Activated CD4-positive, CD25-positive, alpha-beta regulatory T cell treated with anti-CD3 and anti-CD28 coated beads, Interleukin-2, amount 50 U/mL, for 24 hours (primary cell): ENCODE measurements at regions not wholly inside any gene's neighbourhood (a gene's known extent, or its start where the extent isn't known, plus 50 kb on each side); places are given as distances from the start of the nearest gene placed in this dataset.

Experiments
- ATAC-seq, 2 donors: fragments of 150-1000 bp; cut with Tn5 transposase; one replicate each; pipeline ENCODE4 v1.10.0; 2021; ENCODE audit warnings: mild to moderate bottlenecking in 1 of 2, moderate library complexity in 1 of 2

DNA sequence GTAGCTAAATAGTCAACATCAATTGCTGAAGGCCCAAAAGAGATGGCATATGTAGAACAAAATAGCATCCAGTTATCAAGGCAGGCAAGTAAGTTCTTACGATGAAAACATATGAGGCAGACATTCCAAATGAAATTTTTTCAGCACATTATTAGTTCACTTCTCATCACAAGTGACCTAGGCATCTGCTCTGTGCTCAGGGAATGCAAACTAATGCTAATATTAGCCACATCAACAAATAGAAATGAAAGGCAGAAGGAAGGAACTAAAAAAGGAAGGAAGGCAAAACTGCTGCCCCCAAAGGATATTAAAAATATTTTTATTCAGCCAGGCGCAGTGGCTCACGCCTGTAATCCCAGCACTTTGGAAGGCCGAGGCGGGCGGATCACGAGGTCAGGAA is 51.2 kb upstream of the ROCK1 start:
- ATAC-seq: no peak

DNA sequence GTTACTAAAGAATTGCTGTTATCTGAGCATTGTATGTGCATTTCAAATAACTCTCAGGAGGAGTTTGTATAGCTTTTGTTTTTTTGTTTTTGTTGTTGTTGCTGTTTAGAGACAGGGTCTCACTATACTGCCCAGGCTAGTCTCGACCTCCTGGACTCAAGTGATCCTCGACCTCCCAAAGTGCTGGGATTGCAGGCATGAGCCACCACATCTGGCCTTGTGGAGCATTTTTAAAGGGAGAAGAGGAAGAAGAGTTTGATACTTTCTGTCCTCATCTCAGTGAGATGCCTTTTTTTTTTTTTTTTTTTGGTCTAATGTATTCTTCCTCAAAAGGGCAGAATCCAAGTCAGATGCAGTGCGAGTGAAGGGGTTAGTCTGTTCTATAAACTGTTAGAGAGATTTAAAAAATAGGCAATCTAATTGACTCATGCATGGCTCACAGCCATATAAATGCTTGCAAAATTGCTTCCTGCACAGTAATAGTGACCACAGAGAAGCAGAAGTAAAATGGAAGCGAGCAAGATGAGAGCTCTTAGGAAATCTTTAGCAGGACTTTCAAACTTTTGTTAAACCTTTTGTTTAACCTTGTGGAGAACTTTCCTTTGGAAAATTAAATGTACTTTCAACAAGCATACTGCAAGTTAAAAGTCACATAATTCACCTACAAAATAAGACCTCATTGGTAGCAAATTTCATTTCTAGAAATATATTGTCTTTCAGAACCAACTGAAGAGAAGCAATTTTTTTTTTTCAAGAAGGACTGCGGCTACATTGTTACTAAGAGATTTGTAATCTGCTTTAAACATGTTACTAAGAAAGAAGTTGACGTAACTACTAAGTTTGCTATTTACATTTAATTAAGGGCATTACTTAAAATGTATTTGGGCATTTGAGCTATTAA is 52.3 kb upstream of the ROCK1 start:
- ATAC-seq: no peak

DNA sequence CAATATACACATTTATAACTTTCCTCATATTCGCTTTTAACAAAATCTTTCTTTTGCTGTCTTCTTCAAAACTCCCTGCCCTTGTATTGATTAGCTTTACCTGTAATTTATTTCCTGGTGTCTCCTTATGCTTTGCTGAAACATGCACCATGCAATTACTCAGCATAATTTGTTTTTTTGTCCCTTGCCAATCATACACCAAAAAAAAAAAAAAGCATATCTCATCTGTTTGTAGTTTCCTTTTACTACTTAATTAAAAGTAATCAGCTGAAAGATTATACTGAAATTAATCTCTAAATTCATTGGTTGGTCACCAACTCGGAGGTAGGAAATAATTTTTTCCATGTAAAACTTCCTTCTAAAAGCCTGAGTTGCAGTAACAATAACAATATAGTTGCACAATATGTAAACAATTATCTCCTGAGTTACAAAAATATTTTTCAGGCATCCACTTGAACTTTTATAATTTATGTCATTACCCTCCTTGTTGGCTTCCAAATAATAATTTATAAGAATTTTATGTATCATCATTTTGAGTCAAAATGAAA is 53.0 kb upstream of the ROCK1 start:
- ATAC-seq: no peak

DNA sequence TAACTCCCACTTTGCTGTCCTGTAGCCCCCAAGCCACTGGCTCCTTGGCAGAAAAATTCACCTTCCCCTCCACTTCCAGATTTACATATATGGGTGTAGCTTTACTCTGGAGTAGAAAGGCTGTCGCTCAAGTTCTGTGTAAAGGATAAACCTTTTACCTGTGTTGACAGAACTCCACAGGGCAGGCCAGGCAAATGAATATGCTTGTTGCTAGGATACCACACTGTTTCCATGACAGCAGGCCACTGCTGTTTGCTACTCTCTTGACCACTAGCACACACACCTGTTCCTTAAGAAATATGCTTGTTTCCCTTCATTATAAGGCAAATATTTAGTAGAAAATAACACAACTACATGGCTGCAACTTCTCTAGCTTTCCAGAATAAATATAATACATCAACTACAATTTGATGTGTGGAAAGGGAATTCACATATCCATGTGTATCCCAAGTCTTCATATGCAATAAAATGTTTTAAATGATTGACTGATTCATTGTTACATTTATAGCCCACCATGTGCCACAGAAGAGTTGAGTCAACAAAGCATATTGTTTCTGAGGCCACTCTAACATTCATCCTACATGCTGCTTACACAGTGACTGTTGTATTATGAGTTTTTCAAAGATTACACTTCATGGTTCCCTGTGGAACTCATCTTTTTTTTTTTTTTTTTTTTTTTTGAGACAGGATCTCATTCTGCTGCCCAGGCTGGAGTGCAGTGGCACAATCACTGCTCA is 56.2 kb upstream of the ROCK1 start:
- ATAC-seq: no peak

DNA sequence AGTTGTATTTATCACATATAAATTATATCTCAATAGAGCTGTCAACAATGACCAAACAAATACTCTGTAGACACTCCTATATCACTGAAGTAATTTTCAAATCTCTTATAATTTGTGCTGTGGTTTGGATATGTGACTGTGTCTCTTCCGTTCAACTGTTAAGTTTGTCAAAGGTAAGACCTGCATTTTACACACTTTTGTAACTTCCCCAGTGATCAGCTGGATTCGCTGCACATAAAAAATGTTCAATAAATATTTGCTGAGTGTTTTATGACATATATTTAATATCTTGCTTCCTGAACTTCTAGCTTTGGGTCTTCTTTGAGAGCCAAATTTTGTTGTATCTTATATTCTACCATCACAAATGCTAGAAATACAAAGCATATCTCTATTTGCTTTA is 57.3 kb upstream of the ROCK1 start:
- ATAC-seq: no peak

DNA sequence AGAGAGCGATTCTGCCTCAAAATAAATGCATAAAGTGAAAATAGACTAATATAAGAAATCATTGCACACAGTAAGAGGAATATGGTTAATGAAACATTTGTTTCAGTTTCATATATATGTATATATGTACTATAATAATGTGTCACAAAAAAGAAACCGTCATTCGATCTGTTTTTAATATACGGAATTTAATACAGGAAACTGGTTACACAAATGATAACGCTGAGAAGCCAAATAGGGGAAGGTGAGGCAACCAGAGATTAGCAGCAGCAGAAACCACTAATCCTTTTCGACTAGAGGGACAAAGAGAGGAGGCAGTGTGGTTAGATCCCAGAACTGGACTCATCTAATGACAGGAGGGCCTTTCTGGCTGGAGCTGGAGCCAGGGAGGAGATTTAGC is 64.2 kb upstream of the GREB1L start:
- peak; percentile 49 to 58 for ATAC-seq

DNA sequence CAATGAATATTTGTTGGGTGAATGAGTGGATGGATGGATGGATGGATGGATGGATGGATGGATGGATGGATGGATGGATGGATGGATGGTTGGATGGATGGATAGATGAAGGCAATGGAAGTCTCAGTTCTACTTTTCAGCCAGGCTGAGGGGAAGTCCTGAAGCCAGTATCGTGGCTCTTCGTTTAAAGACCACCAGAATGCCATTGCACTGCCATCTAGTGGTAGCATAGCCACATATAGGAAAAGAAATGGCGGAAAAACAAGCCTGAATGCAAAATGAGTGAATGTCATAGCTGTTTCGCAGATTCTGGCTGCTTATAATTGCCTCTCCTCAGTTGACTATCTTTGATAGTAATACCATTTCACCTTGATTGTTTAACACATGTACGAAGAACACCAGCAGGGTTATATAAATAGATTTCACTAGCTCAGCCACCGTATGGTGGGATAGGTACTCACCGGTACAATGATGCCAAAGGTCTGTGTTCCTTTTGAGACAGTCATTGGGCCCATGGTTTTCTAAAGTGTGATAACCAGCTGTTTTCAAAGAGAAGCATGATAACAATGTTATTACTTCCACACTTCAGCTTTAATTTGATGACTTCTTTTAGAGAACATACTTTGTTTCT is 62.3 kb upstream of the GREB1L start:
- peak in 1 of 2 donors; percentile 51 for ATAC-seq

DNA sequence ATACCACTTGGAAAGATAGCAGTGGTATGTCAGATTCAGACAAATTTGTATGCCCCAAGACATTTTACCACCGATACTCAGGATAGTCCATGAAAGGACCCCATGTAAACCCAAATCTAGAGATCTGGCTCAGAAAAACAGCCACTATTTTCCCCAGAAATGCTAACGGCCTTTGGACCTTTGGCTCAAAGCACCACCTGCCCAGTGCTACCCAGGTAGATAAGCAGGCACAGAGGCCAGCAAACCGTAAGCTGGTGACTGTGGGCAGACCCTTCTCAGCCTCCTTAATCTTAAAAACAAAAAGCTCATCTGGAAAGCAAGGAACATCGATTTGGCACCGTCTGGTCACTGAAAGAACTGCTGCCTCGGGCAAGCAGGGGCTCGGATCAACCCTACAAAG is 61.4 kb upstream of the GREB1L start:
- ATAC-seq: no peak

DNA sequence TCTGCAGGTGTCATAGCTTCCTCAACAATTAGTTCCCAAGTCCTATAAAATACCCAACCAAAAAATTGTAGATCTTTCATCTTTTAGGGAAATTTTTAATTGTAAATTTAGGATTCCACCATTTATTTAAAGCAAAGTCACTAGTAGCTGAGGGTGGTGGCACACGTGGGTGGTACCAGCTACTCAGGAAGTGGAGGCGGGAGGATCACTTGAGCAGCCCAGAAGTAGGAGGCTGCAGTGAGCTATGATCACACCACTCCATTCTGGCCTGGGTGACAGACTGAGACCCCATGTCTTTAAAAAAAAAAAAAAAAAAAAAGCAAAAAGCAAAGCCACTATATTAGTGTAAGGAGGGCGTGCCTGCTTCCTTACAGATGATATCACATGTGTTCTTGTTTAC is 60.3 kb upstream of the GREB1L start:
- no peak for ATAC-seq

DNA sequence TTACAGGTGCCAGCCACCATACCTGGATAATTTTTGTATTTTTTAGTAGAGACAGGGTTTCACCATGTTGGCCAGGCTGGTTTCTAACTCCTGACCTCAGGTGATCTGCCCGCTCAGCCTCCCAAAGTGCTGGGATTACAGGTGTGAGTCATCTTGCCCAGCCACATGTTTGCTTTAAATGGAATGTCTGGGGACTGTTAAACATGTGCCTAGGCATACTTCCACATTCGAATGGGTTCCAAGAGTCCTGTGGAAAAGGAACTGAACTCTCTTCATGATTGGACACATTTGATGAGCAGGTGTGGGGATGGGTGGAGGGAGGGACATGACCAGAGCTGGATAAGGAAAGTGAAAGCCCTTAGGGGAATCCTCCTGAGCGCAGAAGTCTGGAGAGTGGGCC is 58.4 kb upstream of the GREB1L start:
- no peak for ATAC-seq

DNA sequence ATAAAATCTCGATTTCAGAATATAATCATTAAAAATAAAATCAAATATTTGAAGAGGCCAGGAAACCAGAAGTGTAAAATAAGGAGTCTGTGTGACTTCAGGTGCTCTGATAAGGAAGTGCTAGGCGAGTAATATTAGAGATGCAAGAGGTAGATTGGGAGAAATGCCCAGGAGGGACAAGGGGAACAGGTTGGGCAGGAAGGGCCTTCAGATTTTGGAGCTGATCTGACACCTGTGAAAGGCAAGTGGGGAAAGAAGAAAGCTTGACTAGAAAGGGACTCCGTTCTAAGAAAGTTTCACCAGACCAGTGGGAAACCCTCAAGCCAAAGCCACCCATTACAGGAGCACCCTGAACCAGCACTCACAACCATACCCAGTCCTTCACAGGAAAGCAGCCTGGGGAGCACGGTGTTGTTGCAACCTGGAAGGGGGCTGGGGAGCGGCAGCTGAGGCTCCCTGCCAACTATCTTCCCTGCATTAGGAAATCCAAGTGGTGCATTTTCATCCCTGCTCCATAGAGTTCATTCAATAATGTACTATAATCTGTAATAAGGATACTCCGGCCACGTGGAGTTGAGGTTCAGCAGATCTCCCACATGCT is 57.5 kb upstream of the GREB1L start:
- no peak for ATAC-seq

DNA sequence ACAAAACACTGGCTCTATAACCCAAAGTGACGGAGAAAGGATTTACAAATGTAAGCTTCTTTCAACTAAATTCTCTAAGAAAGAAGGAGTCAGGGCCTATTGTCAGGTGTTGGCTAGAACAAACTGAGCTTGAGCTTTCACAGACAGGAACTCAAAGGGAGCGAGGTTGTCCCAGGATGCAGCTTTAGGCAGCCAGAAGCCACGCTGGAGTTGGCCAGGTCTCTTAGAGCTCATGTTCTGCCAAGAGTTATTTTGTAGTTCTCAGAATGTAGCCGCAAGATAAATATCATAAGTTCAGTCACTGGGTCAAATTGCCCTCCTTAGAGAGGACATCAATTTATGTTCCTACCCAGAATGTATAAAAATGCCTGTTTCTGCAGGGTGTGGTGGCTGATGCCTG is 54.1 kb upstream of the GREB1L start:
- ATAC-seq: no peak

DNA sequence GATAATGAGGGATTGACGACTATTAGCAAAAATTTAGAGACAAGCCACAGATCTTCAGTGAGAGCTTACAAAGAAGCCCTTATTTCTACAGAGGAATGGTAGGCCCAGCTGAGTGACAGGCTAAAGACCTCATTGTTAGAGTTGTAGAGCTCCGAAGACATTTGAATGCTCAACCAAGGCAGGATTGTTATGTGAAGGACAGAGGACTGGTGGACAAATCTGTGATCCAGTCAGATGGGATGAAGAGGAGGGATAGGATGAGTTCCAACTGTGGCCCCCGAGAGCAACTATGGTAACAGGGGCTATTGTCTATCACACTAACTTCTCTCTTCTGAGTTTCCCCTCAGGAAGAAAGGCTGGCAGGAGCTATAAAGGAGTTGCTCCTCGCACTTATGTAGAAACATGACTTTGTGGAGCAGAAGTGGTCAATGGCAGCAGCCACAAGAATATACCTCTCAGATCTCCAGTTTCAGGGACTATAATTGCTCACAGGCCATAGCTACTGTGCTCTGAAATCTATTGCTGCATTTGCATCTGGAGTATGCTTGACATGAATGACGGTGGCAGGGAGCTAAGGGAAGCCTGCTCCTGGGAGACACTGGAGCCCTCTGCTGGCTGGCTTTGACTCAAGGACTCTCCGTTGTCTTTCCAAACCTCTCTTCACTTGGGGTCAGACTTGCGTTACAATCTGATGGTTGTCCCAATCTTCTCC is 50.3 kb upstream of the GREB1L start:
- ATAC-seq: no peak
